ENCODE measurements at regions not wholly inside any gene's neighbourhood (a gene's known extent, or its start where the extent isn't known, plus 50 kb on each side); places are given as distances from the start of the nearest gene placed in this dataset.

GRCh38 chr4:113846433-113846832, 84.9 kb upstream of the CAMK2D start:
- TF ChIP-seq CTCF (IDR thresholded peaks at IDR 0.05) (no peak), POLR2A (IDR thresholded peaks at IDR 0.05) (no peak)
